NCI-H748 (cell line): ENCODE measurements at regions not wholly inside any gene's neighbourhood (a gene's known extent, or its start where the extent isn't known, plus 50 kb on each side); places are given as distances from the start of the nearest gene placed in this dataset.
"Not testable (repeated sequence)": the region's sequence is repeated elsewhere in the genome, so short reads cannot be mapped to it uniquely, and the experiment has no call there.

Experiments used
- DNase-seq: peaks from one replicate; lab custom pipeline; 2025; ENCODE audit not compliant: unreplicated experiment; lab: John Stamatoyannopoulos, UW

GRCh38 chrX:26908218-26908617 lies 554.9 kb downstream of the PPP4R3C start:
- DNase-seq: no peak

DNA sequence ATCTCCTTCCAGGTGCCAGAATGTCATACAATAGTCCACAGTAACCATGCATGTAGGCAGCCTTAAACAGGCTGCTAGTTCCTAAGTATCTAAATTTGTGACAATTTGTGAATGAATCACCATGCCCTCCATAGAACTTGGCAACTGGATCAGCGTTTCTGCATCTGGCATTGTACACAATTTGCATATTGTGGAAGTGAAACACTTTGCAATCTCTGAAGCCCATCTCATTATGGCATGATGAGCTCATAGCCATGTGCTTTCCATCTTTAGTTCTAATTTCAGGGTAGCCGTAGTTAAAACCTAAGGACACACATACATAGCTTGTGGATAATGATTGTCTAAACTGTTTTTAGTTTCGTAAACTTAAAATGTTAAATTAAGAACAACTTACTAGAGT lies 573.6 kb downstream of the PPP4R3C start:
- DNase-seq: no peak

DNA sequence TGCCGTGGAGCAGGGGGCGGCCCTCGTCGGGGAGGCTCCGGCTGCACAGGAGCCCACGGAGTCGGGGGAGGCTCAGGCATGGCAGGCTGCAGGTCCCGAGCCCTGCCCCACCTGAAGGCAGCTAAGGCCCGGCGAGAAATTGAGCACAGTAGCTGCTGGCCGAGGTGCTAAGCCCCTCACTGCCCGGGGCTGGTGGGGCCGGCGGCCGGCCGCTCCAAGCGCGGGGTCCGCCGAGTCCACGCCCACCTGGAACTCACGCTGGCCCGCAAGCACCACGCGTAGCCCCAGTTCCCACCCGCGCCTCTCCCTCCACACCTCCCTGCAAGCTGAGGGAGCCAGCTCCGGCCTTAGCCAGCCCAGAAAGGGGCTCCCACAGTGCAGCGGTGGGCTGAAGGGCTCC lies 589.4 kb downstream of the PPP4R3C start:
- no peak for DNase-seq

DNA sequence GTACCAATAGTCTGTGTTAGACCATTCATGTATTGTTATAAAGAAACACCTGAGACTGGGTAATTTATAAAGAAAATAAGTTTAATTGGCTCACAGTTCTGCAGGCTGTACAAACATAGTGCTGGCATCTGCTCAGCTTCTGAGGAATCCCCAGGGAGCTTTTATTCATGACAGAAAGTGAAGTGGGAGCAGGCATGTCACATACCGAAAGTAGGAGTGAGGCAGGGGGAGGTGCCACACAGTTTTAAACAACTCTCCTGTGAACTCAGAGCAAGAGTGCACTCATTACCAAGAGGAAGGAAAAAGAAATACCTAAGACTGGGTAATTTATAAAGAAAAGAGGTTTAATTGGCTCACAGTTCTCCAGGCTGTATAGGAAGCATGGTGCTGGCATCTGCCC lies 591.2 kb downstream of the PPP4R3C start:
- DNase-seq: no peak

DNA sequence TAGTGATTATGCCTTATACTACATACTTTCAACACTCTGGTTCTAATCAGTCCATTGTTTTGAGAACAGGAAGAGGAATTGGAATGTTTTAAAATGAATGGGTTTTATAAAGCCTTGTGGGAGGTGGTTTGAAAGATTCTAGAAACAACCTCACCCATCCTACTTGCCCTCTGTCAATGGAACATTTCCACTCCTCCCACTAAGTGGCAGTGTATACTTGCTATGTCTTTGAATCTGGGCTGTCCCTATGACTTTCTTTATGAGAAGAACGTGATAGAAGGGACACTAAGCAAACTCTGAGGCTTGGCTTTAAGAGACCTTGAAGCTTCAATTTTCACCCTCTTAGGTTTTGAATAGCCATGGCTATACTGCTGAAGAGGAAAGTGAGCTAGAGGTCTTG lies 611.2 kb downstream of the PPP4R3C start:
- peak; percentile 63 for DNase-seq

DNA sequence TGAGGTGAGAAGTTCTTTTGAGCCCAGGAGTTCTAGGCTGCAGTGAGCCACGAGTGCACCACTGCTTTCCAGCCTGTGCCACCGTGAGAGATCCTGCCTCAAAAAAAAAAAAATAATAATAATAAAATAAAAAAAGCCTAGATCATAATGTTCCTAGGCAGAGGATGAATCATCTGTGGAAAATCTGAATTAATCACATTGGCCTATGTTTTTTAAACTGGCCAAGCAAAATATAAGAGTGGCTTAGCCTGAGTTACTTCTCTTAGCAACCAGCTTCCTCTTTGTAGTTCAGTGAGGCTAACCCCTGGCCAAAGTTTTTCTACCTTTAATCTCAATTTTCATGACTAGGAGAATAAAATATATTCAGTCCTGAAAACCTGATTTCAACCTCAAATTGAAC lies 614.6 kb downstream of the PPP4R3C start:
- no peak for DNase-seq

GRCh38 chrX:26845056-26845455 lies 618.1 kb downstream of the PPP4R3C start:
- DNase-seq: no peak

GRCh38 chrX:26822448-26822847 lies 606.5 kb downstream of the MAGEB5 start:
- DNase-seq: no peak

- DNase-seq: no peak
These were observed 573.8 kb downstream of the MAGEB5 start for GRCh38 chrX:26789751-26790150.

GRCh38 chrX:26788402-26788998 lies 572.5 kb downstream of the MAGEB5 start:
- no peak for DNase-seq

- peak; percentile 67 for DNase-seq
These were observed 567.7 kb downstream of the MAGEB5 start for GRCh38 chrX:26783512-26784225.

- no peak for DNase-seq
These were observed 562.4 kb downstream of the MAGEB5 start for GRCh38 chrX:26778320-26778888.

GRCh38 chrX:26762253-26762652 lies 546.3 kb downstream of the MAGEB5 start:
- DNase-seq: no peak

- not testable (repeated sequence) for DNase-seq
These were observed 539.8 kb downstream of the MAGEB5 start for GRCh38 chrX:26755760-26756159.

DNA sequence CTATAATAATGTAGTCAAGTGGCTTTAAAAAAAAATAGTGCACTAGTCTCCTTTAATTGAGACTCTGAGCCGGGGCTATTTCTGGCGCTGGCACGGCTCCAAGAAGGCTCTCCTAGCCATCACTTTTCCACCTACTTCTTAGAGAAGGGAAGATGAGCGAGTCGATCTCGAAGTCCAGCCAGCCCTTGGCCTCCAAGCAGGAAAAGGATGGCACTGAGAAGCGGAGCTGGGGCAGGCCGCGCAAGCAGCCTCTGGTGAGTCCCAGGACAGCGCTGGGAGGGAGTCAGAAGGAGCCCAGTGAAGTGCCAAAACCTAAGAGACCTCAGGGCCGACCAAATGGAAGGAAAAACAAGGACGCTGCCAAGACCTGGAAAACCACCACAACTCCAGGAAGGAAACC lies 531.9 kb downstream of the MAGEB5 start:
- DNase-seq: no peak

DNA sequence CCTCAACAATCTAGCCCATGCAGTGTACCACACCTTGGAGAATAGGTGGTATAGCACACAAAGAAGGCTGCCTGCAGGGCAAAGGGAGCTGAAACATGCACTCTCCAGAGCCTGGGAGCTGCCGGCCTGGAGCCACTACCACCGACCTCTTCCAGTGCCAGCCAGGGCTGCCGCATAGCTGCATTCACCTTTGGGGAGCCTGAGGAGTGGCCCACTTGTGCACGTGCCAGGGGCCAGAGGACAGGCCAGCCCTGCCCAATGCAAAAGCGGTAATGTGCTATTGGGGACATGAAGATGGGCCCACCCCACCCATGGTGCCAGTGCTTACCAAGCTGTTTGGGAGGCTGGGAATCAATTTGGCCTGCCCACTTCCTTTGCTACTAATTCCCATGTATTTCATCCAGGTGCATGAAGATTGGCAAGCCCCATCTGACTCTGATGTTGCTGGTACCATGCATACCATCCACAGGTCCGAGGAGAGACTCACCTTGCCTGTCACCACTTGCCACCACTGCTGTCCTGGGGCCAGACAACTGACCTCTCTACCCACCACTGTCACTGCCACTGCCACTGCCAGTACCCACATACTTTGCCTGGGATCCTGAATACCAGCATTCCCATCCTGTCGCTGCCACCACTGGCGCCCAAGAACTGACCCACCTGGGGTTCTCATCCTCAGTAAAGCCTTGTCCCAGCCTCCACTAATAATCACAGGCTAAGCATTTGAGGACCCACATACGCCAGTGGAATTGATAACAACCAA lies 506.9 kb downstream of the MAGEB5 start:
- no peak for DNase-seq

GRCh38 chrX:26672571-26672970 lies 456.6 kb downstream of the MAGEB5 start:
- no peak for DNase-seq

DNA sequence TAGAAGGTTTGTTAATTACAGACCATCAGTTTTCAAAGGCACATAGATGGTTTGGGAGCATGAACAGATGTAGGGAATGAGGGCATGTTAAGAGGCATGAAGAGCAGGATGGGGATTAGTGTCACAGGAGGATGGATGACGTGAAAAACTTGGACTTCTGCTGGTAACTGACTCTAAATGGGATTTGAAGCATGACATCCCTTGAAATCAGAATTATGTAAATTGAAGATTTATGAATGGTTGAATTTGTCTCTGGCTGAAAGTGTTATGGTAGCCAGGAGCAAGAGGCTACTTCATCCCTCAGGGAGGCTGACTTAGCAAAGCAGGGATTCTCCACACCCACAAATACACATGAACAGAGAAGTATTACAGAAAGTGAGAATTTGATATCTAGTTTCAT lies 454.6 kb downstream of the MAGEB5 start:
- no peak for DNase-seq

GRCh38 chrX:26664919-26665318 lies 448.9 kb downstream of the MAGEB5 start:
- no peak for DNase-seq

GRCh38 chrX:26653050-26653449 lies 437.1 kb downstream of the MAGEB5 start:
- no peak for DNase-seq

GRCh38 chrX:26651755-26652154 lies 435.8 kb downstream of the MAGEB5 start:
- DNase-seq: peak; percentile 1

GRCh38 chrX:26649534-26649933 lies 433.6 kb downstream of the MAGEB5 start:
- peak; percentile 51 for DNase-seq
